Testis (tissue), 2 donors: ENCODE measurements at regions not wholly inside any gene's neighbourhood (a gene's known extent, or its start where the extent isn't known, plus 50 kb on each side); places are given as distances from the start of the nearest gene placed in this dataset.

Experiments used
- POLR2A ChIP-seq: fragments of 450-650 bp; IDR thresholded peaks from one replicate; pipeline ENCODE4 v1.6.1; 2017; ENCODE audit warnings: antibody characterized with exemption, mild to moderate bottlenecking, moderate library complexity
- TF ChIP-seq, protein P1 (sequence below), 3 experiments: fragments of 450-650 bp in 2 of 3; fragments of 200-600 bp in 1 of 3; sonication (generic) in 1 of 3; IDR thresholded peaks; one replicate each; pipeline ENCODE4 v1.5.1; 2016 to 2019; ENCODE audit warnings: antibody characterized with exemption in 3 of 3, mild to moderate bottlenecking in 2 of 3, moderate library complexity in 1 of 3

DNA sequence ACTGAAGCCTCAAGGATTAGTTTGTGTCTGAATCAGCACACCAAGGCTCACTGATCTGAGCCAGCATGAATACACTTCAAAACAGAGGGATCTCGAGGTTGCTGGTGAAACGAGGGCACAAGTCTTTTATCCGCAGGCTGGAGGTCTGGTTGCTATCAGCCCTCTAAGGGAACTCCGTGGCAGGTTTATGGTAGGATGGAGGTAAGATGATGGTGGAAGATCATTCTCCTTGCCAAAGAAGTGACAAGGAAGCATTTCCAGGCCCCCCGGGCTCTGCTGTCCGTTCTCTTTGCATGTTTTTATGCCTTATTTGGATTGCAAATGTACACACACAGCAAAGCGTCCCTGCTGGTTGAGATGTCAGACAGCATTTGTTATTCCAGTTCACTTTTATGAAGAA is 268.3 kb downstream of the ARHGAP12 start:
- no peak for TF ChIP-seq POLR2A
- TF ChIP-seq, protein P1, sequence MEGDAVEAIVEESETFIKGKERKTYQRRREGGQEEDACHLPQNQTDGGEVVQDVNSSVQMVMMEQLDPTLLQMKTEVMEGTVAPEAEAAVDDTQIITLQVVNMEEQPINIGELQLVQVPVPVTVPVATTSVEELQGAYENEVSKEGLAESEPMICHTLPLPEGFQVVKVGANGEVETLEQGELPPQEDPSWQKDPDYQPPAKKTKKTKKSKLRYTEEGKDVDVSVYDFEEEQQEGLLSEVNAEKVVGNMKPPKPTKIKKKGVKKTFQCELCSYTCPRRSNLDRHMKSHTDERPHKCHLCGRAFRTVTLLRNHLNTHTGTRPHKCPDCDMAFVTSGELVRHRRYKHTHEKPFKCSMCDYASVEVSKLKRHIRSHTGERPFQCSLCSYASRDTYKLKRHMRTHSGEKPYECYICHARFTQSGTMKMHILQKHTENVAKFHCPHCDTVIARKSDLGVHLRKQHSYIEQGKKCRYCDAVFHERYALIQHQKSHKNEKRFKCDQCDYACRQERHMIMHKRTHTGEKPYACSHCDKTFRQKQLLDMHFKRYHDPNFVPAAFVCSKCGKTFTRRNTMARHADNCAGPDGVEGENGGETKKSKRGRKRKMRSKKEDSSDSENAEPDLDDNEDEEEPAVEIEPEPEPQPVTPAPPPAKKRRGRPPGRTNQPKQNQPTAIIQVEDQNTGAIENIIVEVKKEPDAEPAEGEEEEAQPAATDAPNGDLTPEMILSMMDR (IDR thresholded peaks at IDR 0.05): no peak
